ENCODE measurements at regions not wholly inside any gene's neighbourhood (a gene's known extent, or its start where the extent isn't known, plus 50 kb on each side); places are given as distances from the start of the nearest gene placed in this dataset.
"Not testable (repeated sequence)": the region's sequence is repeated elsewhere in the genome, so short reads cannot be mapped to it uniquely, and the experiment has no call there.

- DNase-seq (ENCODE audit: low read depth): no peak
- no peak overlapping the region for H3K4me3 ChIP-seq (ENCODE audit: low read depth, low read length)
These were observed 60.0 kb upstream of the FOXE1 start for GRCh38 chr9:97793067-97793466.

GRCh38 chr9:97794666-97795065 is 58.4 kb upstream of the FOXE1 start:
- no peak overlapping the region for H3K4me3 ChIP-seq (ENCODE audit: low read depth, low read length)
- no peak for DNase-seq (ENCODE audit: low read depth)
- no peak for TF ChIP-seq CTCF (IDR thresholded peaks at IDR 0.05; ENCODE audit: insufficient read depth, low read length)

More at GRCh38 chr9:97793067-97793466, 60.0 kb upstream of the FOXE1 start:
- no peak for TF ChIP-seq CTCF (IDR thresholded peaks at IDR 0.05; ENCODE audit: insufficient read depth, low read length)

GRCh38 chr9:97796176-97796575 is 56.9 kb upstream of the FOXE1 start:
- H3K4me3 ChIP-seq (ENCODE audit: low read depth, low read length); DNase-seq (ENCODE audit: low read depth): not testable (repeated sequence)

- TF ChIP-seq CTCF (IDR thresholded peaks at IDR 0.05; ENCODE audit: insufficient read depth, low read length): no peak
- DNase-seq (ENCODE audit: low read depth): no peak
- no peak overlapping the region for H3K4me3 ChIP-seq (ENCODE audit: low read depth, low read length)
These were observed 51.8 kb upstream of the FOXE1 start for GRCh38 chr9:97801180-97801579.

- DNase-seq (ENCODE audit: low read depth): no peak
- H3K4me3 ChIP-seq (ENCODE audit: low read depth, low read length): no peak overlapping the region
- no peak for TF ChIP-seq CTCF (IDR thresholded peaks at IDR 0.05; ENCODE audit: insufficient read depth, low read length)
These were observed 50.8 kb upstream of the FOXE1 start for GRCh38 chr9:97802276-97802675.

GRCh38 chr9:97803167-97804058 is 49.6 kb upstream of the FOXE1 start:
- H3K4me3 ChIP-seq (ENCODE audit: low read depth, low read length): peak overlapping the region; percentile 56
- peak; percentile 18 for DNase-seq (ENCODE audit: low read depth)
- no peak for TF ChIP-seq CTCF (IDR thresholded peaks at IDR 0.05; ENCODE audit: insufficient read depth, low read length)

Measured in fibroblast of the aortic adventitia (primary cell).